Glutamatergic neuron (in vitro differentiated cells): ENCODE measurements at regions not wholly inside any gene's neighbourhood (a gene's known extent, or its start where the extent isn't known, plus 50 kb on each side); places are given as distances from the start of the nearest gene placed in this dataset.
"Not testable (repeated sequence)": the region's sequence is repeated elsewhere in the genome, so short reads cannot be mapped to it uniquely, and the experiment has no call there.

ENCODE experiments used
- DNase-seq: peaks from one replicate; pipeline ENCODE4 v3.0.0; 2022
- H3K27ac Mint-ChIP-seq: one replicate; pipeline ENCODE4 v1.8.0; 2020; ENCODE audit warnings: mild to moderate bottlenecking, mixed read lengths, inconsistent platforms; ENCODE audit not compliant: unreplicated experiment
- H3K27me3 Mint-ChIP-seq: one replicate; pipeline ENCODE4 v1.8.0; 2020; ENCODE audit warnings: mild to moderate bottlenecking, moderate library complexity, mixed read lengths, inconsistent platforms; ENCODE audit not compliant: unreplicated experiment
- H3K36me3 Mint-ChIP-seq: one replicate; pipeline ENCODE4 v1.8.0; 2020; ENCODE audit warnings: mild to moderate bottlenecking, mixed read lengths, inconsistent platforms; ENCODE audit not compliant: unreplicated experiment
- H3K4me1 Mint-ChIP-seq: one replicate; pipeline ENCODE4 v1.8.0; 2020; ENCODE audit warnings: mild to moderate bottlenecking, low read depth, mixed read lengths, inconsistent platforms; ENCODE audit not compliant: unreplicated experiment
- H3K4me3 Mint-ChIP-seq: one replicate; pipeline ENCODE4 v1.8.0; 2020; ENCODE audit warnings: mild to moderate bottlenecking, mixed read lengths, inconsistent platforms; ENCODE audit not compliant: unreplicated experiment
- H3K9me3 Mint-ChIP-seq: one replicate; pipeline ENCODE4 v1.8.0; 2020; ENCODE audit warnings: mild to moderate bottlenecking, moderate library complexity, mixed read lengths, inconsistent platforms; ENCODE audit not compliant: unreplicated experiment
- TF ChIP-seq, protein P1 (sequence below): fragments of 200-600 bp; sonication (generic); IDR thresholded peaks from one replicate; pipeline ENCODE4 v1.5.0; 2021; ENCODE audit not compliant: partially characterized antibody, unreplicated experiment

DNA sequence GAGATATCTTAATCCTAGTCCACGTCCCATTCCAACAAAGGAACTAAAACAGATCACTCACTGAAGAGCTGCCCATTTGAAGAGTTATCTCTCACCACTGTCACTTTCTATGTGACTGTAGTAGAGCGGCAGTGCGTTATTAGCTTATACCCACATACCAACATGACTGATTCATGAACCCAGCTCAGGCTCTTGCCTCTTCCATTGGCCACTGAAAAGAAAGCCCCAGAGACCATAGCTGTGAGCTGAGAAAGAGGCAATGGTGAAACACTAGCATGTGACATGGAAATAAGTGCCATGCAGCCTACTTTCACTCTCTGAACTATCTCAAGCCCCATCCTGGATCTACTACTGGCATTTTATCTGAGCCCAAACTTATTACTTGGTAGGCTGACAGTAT lies 151.7 kb upstream of the MOCS2 start:
- Mint-ChIP-seq H3K27ac (no peak overlapping the region), H3K9me3 (no peaks in the 10 kb centered on the region), H3K4me1 (no peaks in the 10 kb centered on the region), H3K36me3 (no peaks in the 10 kb centered on the region), H3K27me3 (no peaks in the 10 kb centered on the region), H3K4me3 (no peak overlapping the region)
- TF ChIP-seq, protein P1, sequence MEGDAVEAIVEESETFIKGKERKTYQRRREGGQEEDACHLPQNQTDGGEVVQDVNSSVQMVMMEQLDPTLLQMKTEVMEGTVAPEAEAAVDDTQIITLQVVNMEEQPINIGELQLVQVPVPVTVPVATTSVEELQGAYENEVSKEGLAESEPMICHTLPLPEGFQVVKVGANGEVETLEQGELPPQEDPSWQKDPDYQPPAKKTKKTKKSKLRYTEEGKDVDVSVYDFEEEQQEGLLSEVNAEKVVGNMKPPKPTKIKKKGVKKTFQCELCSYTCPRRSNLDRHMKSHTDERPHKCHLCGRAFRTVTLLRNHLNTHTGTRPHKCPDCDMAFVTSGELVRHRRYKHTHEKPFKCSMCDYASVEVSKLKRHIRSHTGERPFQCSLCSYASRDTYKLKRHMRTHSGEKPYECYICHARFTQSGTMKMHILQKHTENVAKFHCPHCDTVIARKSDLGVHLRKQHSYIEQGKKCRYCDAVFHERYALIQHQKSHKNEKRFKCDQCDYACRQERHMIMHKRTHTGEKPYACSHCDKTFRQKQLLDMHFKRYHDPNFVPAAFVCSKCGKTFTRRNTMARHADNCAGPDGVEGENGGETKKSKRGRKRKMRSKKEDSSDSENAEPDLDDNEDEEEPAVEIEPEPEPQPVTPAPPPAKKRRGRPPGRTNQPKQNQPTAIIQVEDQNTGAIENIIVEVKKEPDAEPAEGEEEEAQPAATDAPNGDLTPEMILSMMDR = no peak
- no peak for DNase-seq

DNA sequence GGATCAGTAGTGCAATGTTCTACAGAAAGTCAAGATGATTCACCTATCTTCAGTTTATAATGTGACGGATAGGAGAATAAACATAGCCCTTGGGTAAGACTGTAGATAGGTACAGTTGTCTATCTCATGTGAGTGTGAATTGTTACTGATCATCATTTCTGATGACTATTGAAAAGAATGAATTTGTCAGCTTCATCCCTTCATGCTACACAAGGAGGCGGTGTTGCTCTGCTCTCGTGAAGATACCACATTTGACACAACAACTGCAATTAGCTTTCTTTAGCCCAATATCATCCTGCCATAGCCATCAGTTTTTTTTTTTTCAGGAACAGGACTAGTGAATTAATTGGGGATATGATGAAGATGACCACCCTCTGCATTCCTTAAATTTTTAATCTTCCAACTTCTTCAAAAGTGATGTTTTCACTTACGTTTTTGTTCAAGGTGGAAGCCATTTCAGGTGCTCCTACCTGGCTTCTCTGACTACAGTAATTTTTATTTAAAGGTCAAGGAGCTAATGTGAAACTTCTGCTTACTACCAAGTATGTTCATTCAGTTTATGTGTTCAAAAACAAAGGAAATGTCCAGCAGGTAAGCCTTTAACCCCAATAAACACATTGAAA lies 152.9 kb upstream of the MOCS2 start:
- Mint-ChIP-seq H3K36me3 (no peaks in the 10 kb centered on the region), H3K27me3 (no peaks in the 10 kb centered on the region), H3K4me1 (no peaks in the 10 kb centered on the region), H3K4me3 (no peak overlapping the region), H3K9me3 (no peaks in the 10 kb centered on the region), H3K27ac (no peak overlapping the region)
- TF ChIP-seq, protein P1 = peak; percentile 15
- peak; percentile 19 for DNase-seq

DNA sequence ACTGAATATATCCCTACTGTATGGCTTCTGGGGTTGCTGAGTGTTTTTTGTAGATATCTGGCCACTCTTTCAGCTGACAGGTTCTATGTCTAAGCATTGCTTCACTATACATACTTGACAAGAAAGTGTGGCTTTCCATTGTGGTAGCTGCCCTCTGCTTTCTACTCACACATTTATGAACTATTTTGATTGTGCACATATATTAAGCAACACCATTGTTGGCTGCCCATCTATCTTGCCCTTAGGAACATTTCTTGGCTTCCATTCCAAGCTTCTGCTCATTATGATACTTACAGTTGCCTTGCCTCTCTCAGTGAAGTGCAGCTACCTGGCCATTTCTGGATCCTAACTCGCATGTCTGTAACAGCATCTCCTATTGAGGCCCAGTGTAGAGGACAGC lies 153.6 kb upstream of the MOCS2 start:
- no peaks in the 10 kb centered on the region for H3K4me1 Mint-ChIP-seq
- no peak overlapping the region for H3K4me3 Mint-ChIP-seq
- no peak for DNase-seq
- TF ChIP-seq, protein P1 = no peak
- no peaks in the 10 kb centered on the region for H3K9me3 Mint-ChIP-seq
- no peak overlapping the region for H3K27ac Mint-ChIP-seq
- H3K36me3 Mint-ChIP-seq = no peaks in the 10 kb centered on the region
- H3K27me3 Mint-ChIP-seq = no peaks in the 10 kb centered on the region

DNA sequence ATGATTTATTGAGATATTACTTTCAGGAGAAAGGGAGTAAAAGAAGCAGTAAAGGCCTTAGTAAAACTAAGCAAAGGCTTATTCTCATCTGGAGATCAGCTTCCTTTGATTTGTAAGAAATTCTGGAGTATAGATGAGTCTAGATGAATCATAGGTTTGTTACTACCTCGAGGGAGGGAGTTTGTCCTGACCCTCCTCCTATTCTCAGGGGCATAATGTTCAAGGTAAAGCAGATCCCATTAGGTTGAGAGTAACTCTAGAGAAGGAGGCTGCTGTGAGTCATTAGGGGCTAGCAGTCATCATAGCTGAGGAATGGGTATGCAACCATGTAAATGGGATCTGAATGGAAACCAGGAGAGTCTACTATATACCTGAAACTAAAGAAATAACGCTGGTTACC lies 155.5 kb upstream of the MOCS2 start:
- H3K27ac Mint-ChIP-seq = no peak overlapping the region
- no peak overlapping the region for H3K4me3 Mint-ChIP-seq
- TF ChIP-seq, protein P1 = no peak
- DNase-seq = no peak
- no peaks in the 10 kb centered on the region for H3K27me3 Mint-ChIP-seq
- H3K4me1 Mint-ChIP-seq = no peaks in the 10 kb centered on the region
- peaks cover 3% of the 10 kb centered on the region for H3K9me3 Mint-ChIP-seq
- H3K36me3 Mint-ChIP-seq = no peaks in the 10 kb centered on the region

DNA sequence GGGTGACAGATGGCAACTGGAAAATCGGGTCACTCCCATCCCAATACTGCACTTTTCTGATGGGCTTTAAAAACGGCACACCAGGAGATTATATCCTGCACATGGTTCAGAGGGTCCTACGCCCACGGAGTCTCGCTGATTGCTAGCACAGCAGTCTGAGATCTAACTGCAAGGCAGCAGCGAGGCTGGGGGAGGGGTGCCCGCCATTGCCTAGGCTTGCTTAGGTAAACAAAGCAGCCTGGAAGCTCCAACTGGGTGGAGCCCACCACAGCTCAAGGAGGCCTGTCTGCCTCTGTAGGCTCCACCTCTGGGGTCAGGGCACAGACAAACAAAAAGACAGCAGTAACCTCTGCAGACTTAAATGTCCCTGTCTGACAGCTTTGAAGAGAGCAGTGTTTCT lies 158.7 kb upstream of the MOCS2 start:
- not testable (repeated sequence) for H3K9me3 Mint-ChIP-seq, H3K27ac Mint-ChIP-seq, H3K36me3 Mint-ChIP-seq, H3K4me1 Mint-ChIP-seq, H3K27me3 Mint-ChIP-seq, H3K4me3 Mint-ChIP-seq, DNase-seq

DNA sequence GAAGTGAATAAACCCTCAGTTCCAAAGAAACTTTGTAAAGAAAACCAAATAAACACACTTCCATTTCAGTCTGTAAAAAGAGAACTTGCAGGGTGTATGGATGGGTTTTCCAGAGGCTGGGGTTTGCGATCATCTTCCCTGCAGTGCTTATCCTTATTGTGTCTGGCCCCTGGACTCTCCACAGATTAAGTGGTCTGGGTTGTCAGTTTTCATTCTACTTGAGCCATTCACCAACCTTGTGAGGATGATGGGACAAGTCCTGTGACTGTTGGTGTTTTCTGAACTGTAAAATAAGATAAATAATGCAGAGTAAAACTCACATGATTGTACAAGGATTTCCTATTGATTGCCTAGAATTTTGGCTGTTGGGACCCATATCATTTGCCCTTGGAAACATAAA lies 166.1 kb upstream of the MOCS2 start:
- no peak overlapping the region for H3K4me3 Mint-ChIP-seq

More for the DNA sequence above, 166.1 kb upstream of the MOCS2 start:
- H3K36me3 Mint-ChIP-seq = peaks cover 4% of the 10 kb centered on the region
- H3K9me3 Mint-ChIP-seq = peaks cover 1% of the 10 kb centered on the region
- H3K4me1 Mint-ChIP-seq = no peaks in the 10 kb centered on the region
- TF ChIP-seq, protein P1 = no peak
- H3K27ac Mint-ChIP-seq = no peak overlapping the region
- no peaks in the 10 kb centered on the region for H3K27me3 Mint-ChIP-seq
- DNase-seq = no peak
